Choroid plexus epithelial cell (primary cell): ENCODE measurements at regions not wholly inside any gene's neighbourhood (a gene's known extent, or its start where the extent isn't known, plus 50 kb on each side); places are given as distances from the start of the nearest gene placed in this dataset.

ENCODE experiments used
- DNase-seq: peaks from one replicate; pipeline ENCODE4 v3.0.0-alpha.2; 2010; ENCODE audit warnings: low read depth
- H3K4me3 ChIP-seq: 2 replicates; pipeline ENCODE4 v1.5.1; 2011; ENCODE audit warnings: low read depth, mild to moderate bottlenecking, control low read depth, low read length, moderate library complexity
- CTCF ChIP-seq: conservative IDR thresholded peaks from 2 replicates; pipeline ENCODE4 v1.5.1; 2011; ENCODE audit warnings: low read depth, mild to moderate bottlenecking, control low read depth, inconsistent platforms, low read length, moderate library complexity

- DNase-seq: peak; percentile 33
- no peak for TF ChIP-seq CTCF
- H3K4me3 ChIP-seq: no peak overlapping the region
Measured at GRCh38 chr4:85399270-85399669, 75.7 kb upstream of the ARHGAP24 start.

GRCh38 chr4:85402371-85402770 lies 72.6 kb upstream of the ARHGAP24 start:
- no peak for TF ChIP-seq CTCF
- DNase-seq: peak; percentile 98

GRCh38 chr4:85406185-85406584 lies 68.8 kb upstream of the ARHGAP24 start:
- DNase-seq: no peak
- TF ChIP-seq CTCF: no peak
- no peak overlapping the region for H3K4me3 ChIP-seq

More at GRCh38 chr4:85402371-85402770, 72.6 kb upstream of the ARHGAP24 start:
- H3K4me3 ChIP-seq: no peak overlapping the region

GRCh38 chr4:85407546-85407945 lies 67.4 kb upstream of the ARHGAP24 start:
- DNase-seq: peak; percentile 16
- TF ChIP-seq CTCF: no peak
- no peak overlapping the region for H3K4me3 ChIP-seq

- DNase-seq: no peak
- no peak for TF ChIP-seq CTCF
- no peak overlapping the region for H3K4me3 ChIP-seq
Measured at GRCh38 chr4:85408301-85408700, 66.6 kb upstream of the ARHGAP24 start.

GRCh38 chr4:85409251-85409650 lies 65.7 kb upstream of the ARHGAP24 start:
- peak; percentile 16 for DNase-seq
- no peak for TF ChIP-seq CTCF
- no peak overlapping the region for H3K4me3 ChIP-seq

GRCh38 chr4:85411386-85411785 lies 63.6 kb upstream of the ARHGAP24 start:
- TF ChIP-seq CTCF: no peak
- DNase-seq: no peak
- H3K4me3 ChIP-seq: no peak overlapping the region
